Hippocampal formation (tissue), 2 donors: ENCODE measurements at regions not wholly inside any gene's neighbourhood (a gene's known extent, or its start where the extent isn't known, plus 50 kb on each side); places are given as distances from the start of the nearest gene placed in this dataset.
"Not testable (repeated sequence)": the region's sequence is repeated elsewhere in the genome, so short reads cannot be mapped to it uniquely, and the experiment has no call there.

Source experiments
- DNase-seq, 2 donors: peaks; one replicate each; lab custom pipeline; 2025; lab: John Stamatoyannopoulos, UW

DNA sequence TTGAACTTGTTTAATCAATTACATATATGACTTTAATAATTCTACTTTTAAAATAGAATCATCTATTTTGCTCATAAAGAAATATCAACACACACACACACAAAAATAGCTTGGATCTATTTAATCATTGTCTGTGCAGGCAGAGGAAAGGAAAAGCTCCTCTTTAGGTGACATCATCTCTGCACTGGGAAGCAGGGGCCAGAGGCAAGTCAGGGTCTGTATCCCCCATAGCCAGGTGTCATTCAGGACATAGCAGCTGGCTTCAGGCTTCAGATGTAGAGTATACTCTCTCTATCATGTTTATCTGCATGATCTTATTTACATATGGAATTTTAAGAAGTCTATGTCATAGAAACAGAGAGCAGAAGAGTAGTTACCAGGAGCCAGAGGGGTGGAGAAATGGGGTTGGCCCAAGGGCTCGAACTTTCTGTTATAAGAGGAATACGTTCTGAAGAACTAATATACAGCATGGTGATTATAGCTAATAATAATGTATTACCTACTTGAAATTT lies 110.4 kb upstream of the LDB2 start:
- no peak for DNase-seq

DNA sequence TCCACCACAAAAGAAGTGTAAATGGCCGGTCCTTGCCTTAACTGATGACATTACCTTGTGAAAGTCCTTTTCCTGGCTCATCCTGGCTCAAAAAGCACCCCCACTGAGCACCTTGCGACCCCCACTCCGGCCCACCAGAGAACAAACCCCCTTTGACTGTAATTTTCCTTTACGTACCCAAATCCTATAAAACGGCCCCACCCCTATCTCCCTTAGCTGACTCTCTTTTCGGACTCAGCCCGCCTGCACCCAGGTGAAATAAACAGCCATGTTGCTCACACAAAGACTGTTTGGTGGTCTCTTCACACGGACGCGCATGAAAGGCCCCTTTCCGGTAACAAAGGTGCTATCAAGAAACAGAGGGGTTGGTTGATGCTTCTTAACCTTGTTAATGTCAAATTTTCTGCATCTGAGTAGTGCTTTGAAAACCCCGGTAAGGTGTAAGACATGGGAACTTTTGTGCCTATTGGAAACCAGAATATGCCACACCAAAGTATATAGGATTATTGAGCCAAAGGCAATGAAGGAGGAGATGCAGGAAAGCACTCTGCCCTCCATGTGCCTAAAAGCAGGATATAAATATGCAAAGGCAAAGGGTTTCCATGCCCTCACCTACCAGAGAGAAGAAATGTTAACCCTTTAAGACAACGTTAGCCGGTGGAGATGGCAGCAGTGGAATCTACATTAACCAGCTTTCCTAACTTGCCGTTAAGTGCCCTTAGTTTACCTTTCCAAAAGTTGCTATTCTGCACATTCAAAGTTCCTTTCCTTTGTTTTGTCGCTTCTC lies 105.4 kb upstream of the LDB2 start:
- DNase-seq: not testable (repeated sequence)

DNA sequence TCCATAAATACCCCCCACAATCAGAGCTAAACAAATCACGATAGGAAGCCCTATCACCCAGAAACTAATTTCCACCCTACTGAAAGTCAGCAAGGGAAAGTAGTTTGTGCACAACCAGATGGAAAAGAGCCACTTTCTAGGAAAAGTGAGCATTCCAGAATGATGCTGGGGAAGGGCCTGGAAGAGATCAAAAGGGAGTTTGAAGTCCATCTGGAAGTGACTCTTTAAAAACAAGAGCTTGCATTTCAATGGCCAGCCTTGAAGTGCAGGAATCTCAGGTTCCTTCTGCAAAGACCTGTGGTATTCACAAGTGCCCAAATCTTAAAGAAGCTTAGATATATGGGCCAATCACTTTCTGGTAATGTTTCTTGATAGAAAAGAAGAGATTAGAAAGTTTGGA lies 97.0 kb upstream of the LDB2 start:
- no peak for DNase-seq

DNA sequence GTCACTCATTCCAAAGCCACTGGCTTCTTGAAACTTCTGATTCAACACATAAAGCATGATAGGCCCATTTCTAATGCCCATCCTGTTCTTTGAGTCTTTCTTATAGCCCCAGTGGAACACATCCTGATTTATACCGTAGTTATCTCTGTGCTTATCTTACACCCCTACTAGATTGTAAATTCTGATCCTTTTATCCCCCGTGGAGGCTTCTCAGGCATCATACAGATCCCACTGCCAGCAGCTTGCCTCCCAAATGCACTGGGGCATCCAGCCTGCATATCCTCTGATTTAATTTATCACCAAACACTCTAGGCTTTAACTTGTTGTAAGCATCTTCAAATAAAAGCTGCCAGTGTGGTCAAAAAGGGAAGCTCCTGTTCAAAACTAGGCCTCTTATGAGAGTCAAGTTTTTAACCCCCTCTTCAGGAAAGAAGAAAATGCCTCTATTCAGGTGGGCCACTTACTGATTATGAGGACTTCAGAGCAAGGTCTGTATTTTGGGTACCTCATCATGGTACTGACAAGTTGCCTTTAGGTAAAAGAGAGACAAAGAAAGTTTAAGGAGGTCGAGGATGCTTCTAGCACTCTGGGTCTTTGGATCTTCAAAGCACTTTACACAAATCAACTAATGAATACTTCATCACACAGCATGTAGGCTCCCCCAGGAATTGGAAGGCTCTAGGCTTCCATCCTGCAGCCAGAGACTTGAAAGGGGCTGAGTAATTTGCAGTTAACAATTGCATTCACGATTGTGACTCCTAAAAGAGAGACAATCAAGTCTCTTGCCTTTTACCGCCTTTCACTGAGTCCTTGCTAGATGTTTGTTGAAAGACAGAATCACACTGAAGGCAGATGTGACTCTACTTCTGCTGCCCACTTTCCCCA lies 95.8 kb upstream of the LDB2 start:
- no peak for DNase-seq

DNA sequence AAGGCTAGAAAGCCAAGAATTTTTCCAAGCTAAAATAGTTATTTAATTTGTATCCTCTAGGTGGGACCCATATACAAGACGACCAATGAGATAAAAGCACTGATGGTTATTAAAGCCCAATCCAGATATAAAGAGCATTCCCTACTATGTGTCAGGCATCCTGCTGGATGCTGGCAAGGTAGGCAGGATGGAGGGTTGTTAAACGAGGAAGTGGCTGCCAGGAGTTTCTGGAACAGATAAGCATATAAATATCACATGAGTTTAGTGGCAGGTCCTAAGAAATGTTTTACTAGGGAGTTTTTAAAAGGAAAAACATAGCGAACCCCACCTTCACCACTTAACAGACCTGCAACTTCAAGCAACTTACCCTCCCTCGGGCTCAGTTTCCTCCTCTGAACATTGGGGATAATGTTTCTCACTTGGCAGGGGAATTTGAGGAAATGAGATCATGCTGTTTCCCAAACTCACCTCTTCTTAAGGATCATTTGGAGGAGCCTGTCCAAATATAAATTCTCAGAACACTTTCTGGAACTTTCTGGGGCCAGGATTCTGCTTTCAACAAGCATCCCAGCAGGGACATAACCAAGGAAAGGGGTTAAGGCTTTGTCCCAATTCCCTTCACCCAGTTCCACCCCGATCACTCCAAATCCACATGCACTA lies 94.3 kb upstream of the LDB2 start:
- no peak for DNase-seq

DNA sequence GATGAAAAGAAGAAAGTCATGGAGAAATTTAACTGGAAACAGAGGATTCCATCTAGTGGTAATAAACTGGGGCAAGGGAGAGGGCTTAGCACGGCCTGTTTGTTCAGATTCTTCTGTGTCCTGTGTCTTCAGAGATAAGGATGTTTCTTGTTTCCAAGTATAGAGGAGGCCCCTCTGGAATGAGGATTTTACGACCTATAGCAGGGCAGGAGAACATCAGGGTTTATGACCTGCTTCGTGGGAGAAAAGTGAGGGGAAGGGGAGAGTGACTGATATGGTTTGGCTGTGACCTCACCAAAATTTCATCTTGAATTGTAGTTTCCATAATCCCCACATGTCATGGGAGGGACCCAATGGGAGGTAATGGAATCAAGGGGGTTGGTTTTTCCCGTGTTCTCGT lies 93.0 kb upstream of the LDB2 start:
- no peak for DNase-seq

DNA sequence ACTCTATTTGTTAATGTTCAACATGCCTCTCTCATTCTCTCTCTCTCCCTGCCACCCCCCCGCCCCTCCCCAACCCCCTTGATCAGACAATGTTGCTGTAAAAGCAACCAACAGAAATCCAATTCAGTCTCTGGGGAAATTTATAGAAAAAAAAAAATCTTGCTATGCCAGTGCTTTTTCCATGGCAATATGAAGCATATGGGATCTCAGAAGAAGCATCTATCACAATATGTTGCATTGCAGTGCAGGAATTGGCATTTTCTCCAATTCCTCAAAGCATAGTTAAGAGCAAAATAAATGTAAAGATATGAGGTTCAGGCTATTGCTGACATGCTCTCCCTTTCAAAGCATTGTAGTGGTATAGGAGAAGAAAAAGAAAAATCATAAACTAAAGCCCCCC lies 90.9 kb upstream of the LDB2 start:
- no peak for DNase-seq

DNA sequence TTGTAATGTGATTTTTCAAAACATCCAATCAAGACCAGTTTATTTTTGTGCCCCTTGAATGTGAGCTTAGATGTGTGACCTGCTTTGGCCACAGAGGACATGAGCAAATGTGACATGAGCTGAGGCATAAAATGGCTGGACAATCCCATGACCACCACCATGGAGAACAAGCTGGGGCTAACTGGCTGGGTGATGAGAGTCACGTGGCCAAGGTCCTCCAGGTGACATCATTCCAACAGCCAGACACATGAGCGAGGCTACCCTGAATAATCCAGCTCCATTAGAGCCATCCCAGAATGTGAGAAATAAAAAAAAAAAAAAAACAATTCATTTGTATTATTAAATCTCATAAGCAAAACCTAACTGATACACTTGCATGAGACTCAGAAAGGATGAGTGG lies 90.4 kb upstream of the LDB2 start:
- DNase-seq: no peak

DNA sequence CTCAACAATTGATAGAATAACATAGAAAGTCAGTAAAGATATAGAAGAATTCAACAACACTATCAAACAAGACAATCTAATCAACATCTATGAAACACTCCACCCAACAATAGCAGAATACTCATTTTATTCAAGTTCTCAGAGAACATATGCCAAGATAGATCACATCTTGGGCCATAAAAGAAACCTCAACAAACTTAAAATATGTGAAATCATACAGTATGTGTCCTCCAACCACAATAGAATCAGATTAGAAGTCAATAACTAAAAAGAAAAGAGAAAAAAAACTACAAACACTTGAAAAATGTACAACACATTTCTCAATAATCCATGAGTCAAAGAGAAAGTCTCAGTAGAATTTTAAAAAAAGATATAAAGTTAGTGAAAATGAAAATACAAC lies 78.6 kb upstream of the LDB2 start:
- no peak for DNase-seq

DNA sequence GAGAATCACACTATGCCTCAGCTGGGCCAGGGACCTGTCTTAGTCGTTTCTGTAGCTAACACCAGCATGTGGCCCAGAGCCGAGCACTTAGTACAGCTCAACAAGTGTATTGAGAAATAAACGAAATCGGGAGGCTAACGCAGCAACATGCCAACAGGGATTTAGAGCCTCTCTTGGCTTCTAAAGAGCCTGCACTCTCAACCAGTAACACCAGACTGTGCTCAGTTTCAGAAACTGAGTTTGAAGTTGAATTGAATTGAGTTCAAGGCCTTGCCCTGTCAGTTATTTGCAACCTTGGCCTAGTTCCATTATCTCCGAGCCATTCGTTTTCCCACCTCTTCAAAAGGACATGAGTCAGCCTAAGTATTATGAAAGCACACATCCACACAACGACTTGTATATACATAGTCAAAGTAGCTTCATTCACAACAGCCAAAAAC lies 71.3 kb upstream of the LDB2 start:
- no peak for DNase-seq

DNA sequence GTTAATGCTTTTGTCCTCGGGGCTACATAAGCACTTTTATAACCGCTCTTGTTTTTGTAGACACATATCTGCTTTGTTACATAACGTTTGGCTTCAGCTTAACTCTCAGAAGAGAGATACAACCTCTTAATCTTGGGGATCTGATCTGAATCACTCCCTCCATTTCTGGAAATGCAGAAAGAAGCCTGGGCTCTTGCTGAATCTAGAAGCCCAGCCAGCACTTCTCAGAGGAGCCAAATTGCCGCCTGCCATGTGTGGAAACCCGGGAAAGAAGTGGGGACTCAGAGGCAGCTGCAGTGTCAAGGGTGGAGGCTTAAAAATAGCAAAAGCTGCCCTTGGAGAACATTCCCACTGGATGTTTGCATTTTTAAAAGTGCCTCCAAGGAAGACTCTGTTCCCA lies 69.3 kb upstream of the LDB2 start:
- peak in 1 of 2 donors; percentile 8 for DNase-seq

DNA sequence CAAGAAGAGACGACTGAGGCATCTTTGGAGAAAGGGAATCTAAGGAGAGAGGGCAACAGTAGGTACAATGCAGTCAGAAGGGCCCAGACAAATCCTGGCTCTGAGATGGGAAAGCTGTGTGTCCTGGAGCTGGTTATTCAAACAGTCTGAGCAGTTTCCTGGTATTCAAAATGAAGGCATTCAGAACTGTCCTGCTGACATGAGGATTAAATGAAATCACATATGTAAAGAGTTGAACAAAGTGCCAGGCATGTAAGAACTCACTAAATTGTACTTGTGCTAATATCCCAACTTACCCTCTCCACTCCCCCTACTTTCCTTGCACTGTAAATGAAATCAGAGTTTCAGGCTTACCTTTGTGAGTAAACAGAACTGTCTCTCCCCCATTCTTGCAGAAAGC lies 60.9 kb upstream of the LDB2 start:
- DNase-seq: no peak

DNA sequence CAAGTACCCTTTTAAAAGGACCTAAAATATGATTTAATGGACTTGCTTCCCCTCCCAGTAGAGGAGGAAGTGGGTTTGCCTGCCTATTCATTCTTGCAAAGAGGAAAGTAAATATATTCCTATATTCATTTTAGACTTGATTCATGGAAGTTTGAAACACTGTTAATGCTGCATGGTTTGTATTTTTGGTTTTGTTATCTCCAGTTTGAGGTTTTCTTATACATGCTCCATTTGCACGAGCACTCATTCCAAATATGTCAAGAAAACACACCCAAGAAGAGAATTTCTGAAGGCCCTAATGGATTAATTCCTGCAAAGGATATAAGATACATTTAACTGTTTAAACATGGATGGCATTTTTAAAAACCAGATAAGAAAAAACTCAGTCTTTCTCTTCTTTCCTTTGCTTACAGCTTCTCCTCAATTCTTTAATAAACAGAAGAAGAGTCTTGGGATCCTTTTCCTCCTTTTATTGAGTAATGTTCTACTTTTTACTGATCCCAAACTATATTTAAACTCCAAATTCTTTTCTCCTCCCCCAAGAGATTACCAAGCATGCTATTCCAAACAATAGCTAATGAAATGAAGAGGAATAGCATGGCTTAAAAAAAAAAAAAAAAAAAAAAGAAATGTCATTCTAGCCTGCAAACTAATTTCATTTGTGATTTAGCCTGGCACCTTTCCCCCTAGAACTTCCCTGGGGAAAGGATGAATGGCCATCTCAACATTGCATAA lies 54.6 kb upstream of the LDB2 start:
- DNase-seq: no peak

DNA sequence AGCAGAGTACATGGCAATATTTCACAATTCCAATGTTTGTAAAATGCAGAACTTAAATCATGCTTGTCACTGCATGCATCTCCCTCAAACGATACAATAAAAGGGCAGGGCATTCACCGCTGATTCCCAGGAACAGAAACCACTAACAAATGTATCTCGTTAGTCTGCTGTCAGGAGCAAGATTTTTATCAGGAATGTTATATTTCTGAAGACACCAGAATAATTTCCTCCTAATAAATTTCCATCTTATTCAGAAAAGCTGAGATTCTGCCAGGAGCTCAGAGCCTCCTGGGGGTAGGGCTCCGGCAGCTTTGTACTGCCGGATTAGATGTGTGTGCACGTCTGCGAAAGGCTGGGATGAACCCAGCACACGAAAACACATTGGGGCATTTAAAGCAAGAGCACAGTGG lies 54.0 kb upstream of the LDB2 start:
- DNase-seq: no peak
